ENCODE measurements at regions not wholly inside any gene's neighbourhood (a gene's known extent, or its start where the extent isn't known, plus 50 kb on each side); places are given as distances from the start of the nearest gene placed in this dataset.

- H3K36me3 ChIP-seq (ENCODE audit: insufficient read depth), result no peaks in the 10 kb centered on the region
- H3K79me2 ChIP-seq (ENCODE audit: insufficient read depth, low read depth), result no peaks in the 10 kb centered on the region
- no peak overlapping the region for H3K4me2 ChIP-seq
- H3K27me3 ChIP-seq (ENCODE audit: insufficient read depth, low read depth), result no peaks in the 10 kb centered on the region
- H2AFZ ChIP-seq (ENCODE audit: low read depth), result no peak overlapping the region
- H3K4me1 ChIP-seq (ENCODE audit: low read depth, poor library complexity, severe bottlenecking), result peaks cover 6% of the 10 kb centered on the region
- no peak overlapping the region for H3K27ac ChIP-seq
- no peak for TF ChIP-seq CTCF (conservative IDR thresholded peaks at IDR 0.05; ENCODE audit: low read depth, low read length)
- H3K4me3 ChIP-seq (IDR thresholded peaks at IDR 0.05; ENCODE audit: insufficient read depth, low read depth, low read length), result no peak overlapping the region
- H4K20me1 ChIP-seq (ENCODE audit: insufficient read depth), result no peaks in the 10 kb centered on the region
- no peak overlapping the region for H3K9ac ChIP-seq
These were observed 277.4 kb upstream of the GATB start for GRCh38 chr4:152038238-152038637.

GRCh38 chr4:152037435-152037834 is 276.6 kb upstream of the GATB start:
- no peaks in the 10 kb centered on the region for H4K20me1 ChIP-seq (ENCODE audit: insufficient read depth)
- H3K4me3 ChIP-seq (IDR thresholded peaks at IDR 0.05; ENCODE audit: insufficient read depth, low read depth, low read length), result no peak overlapping the region
- TF ChIP-seq CTCF (conservative IDR thresholded peaks at IDR 0.05; ENCODE audit: low read depth, low read length), result no peak
- no peak overlapping the region for H3K27ac ChIP-seq
- H3K4me1 ChIP-seq (ENCODE audit: low read depth, poor library complexity, severe bottlenecking), result peaks cover 6% of the 10 kb centered on the region
- no peak overlapping the region for H3K9ac ChIP-seq
- H3K4me2 ChIP-seq, result no peak overlapping the region
- no peaks in the 10 kb centered on the region for H3K27me3 ChIP-seq (ENCODE audit: insufficient read depth, low read depth)
- no peaks in the 10 kb centered on the region for H3K79me2 ChIP-seq (ENCODE audit: insufficient read depth, low read depth)
- no peak overlapping the region for H2AFZ ChIP-seq (ENCODE audit: low read depth)
- no peaks in the 10 kb centered on the region for H3K36me3 ChIP-seq (ENCODE audit: insufficient read depth)

GRCh38 chr4:152033621-152034020 is 272.8 kb upstream of the GATB start:
- H3K4me3 ChIP-seq (IDR thresholded peaks at IDR 0.05; ENCODE audit: insufficient read depth, low read depth, low read length), result no peak overlapping the region
- H4K20me1 ChIP-seq (ENCODE audit: insufficient read depth), result no peaks in the 10 kb centered on the region
- no peak overlapping the region for H3K4me2 ChIP-seq
- peaks cover 6% of the 10 kb centered on the region for H3K4me1 ChIP-seq (ENCODE audit: low read depth, poor library complexity, severe bottlenecking)
- no peaks in the 10 kb centered on the region for H3K36me3 ChIP-seq (ENCODE audit: insufficient read depth)
- no peak overlapping the region for H3K27ac ChIP-seq
- H3K27me3 ChIP-seq (ENCODE audit: insufficient read depth, low read depth), result no peaks in the 10 kb centered on the region
- no peak overlapping the region for H3K9ac ChIP-seq
- TF ChIP-seq CTCF (conservative IDR thresholded peaks at IDR 0.05; ENCODE audit: low read depth, low read length), result no peak
- no peaks in the 10 kb centered on the region for H3K79me2 ChIP-seq (ENCODE audit: insufficient read depth, low read depth)
- no peak overlapping the region for H2AFZ ChIP-seq (ENCODE audit: low read depth)

- no peak overlapping the region for H3K9ac ChIP-seq
- no peak overlapping the region for H3K4me3 ChIP-seq (IDR thresholded peaks at IDR 0.05; ENCODE audit: insufficient read depth, low read depth, low read length)
- peaks cover 5% of the 10 kb centered on the region for H3K4me1 ChIP-seq (ENCODE audit: low read depth, poor library complexity, severe bottlenecking)
- H2AFZ ChIP-seq (ENCODE audit: low read depth), result no peak overlapping the region
- no peaks in the 10 kb centered on the region for H3K79me2 ChIP-seq (ENCODE audit: insufficient read depth, low read depth)
- no peak overlapping the region for H3K4me2 ChIP-seq
- H4K20me1 ChIP-seq (ENCODE audit: insufficient read depth), result no peaks in the 10 kb centered on the region
- no peak overlapping the region for H3K27ac ChIP-seq
- H3K27me3 ChIP-seq (ENCODE audit: insufficient read depth, low read depth), result no peaks in the 10 kb centered on the region
- TF ChIP-seq CTCF (conservative IDR thresholded peaks at IDR 0.05; ENCODE audit: low read depth, low read length), result no peak
- no peaks in the 10 kb centered on the region for H3K36me3 ChIP-seq (ENCODE audit: insufficient read depth)
These were observed 271.9 kb upstream of the GATB start for GRCh38 chr4:152032722-152033131.
